Lower leg skin (tissue), 4 donors: ENCODE measurements at regions not wholly inside any gene's neighbourhood (a gene's known extent, or its start where the extent isn't known, plus 50 kb on each side); places are given as distances from the start of the nearest gene placed in this dataset.

Experiments used
- DNase-seq, 2 donors: peaks; one replicate each; pipeline ENCODE4 v3.0.0-alpha.2; 2019; ENCODE audit warnings: low spot score in 2 of 2
- H3K4me3 ChIP-seq: fragments of 200-600 bp; sonication (generic); 2 replicates; pipeline ENCODE4 v1.5.1; 2017; ENCODE audit warnings: mild to moderate bottlenecking, low read depth; ENCODE audit not compliant: poor library complexity, severe bottlenecking
- POLR2A ChIP-seq, 2 donors: fragments of 450-650 bp; IDR thresholded peaks; one replicate each; pipeline ENCODE4 v1.6.1; 2016 to 2017; ENCODE audit warnings: antibody characterized with exemption in 2 of 2, mild to moderate bottlenecking in 1 of 2, moderate library complexity in 1 of 2
- WGBS, 2 donors: methylation state at CpG; one replicate each; pipeline ENCODE4 v1.1.5; 2018; 5-methylcytosine and 5-hydroxymethylcytosine counted together
- intact Hi-C: fragments of 100-400 bp; cut with DNase I; formaldehyde crosslinking; loops from one replicate; pipeline ENCODE4 v1.15.0; 2023; ENCODE audit warnings: low total_unique reads
- TF ChIP-seq, protein P1 (sequence below), 3 donors: fragments of 450-650 bp; IDR thresholded peaks; one replicate each; pipeline ENCODE4 v1.5.1; 2016; ENCODE audit warnings: antibody characterized with exemption in 3 of 3, mild to moderate bottlenecking in 3 of 3, moderate library complexity in 2 of 3

DNA sequence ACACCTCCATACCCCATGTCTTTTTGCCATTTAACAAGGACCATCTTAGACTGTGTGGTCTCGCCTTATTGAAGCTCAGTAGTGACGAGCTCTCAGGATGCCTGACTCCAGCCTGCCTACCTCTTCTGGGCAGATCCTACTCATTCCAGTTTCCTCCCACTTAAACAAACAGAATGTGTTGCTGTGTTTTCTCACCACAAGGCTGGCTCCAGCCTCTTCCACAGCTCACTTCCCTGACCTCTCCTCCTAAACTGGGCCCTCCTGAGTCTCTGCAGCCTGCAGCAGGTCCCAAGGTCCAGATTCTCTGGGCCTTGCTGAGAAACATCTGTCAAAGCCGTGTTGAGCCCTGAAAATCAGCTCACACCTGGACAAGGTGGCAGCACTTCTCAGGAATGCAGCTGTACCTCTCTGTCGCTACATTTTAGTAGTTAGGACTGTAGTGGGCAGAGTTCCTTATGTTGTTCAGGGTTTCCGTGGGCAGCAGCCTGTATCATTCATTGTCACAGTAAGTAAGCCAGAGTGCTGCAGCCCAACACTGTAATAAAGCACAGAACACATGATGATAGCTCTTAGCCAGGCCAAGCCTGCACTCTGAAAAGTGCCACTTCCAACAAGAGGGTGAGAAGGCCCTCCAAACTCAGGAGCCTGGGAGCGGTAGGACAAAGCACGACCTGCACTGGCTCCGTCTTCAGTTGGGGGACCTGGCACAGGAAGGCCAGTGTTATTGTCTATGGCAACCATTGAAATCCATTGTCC, 68.5 kb downstream of the NKX2-1 start:
- H3K4me3 ChIP-seq: no peak overlapping the region
- WGBS, 2 donors: 75 to 86% methylated on average over 8 of the region's 8 CpGs
- TF ChIP-seq, protein P1, sequence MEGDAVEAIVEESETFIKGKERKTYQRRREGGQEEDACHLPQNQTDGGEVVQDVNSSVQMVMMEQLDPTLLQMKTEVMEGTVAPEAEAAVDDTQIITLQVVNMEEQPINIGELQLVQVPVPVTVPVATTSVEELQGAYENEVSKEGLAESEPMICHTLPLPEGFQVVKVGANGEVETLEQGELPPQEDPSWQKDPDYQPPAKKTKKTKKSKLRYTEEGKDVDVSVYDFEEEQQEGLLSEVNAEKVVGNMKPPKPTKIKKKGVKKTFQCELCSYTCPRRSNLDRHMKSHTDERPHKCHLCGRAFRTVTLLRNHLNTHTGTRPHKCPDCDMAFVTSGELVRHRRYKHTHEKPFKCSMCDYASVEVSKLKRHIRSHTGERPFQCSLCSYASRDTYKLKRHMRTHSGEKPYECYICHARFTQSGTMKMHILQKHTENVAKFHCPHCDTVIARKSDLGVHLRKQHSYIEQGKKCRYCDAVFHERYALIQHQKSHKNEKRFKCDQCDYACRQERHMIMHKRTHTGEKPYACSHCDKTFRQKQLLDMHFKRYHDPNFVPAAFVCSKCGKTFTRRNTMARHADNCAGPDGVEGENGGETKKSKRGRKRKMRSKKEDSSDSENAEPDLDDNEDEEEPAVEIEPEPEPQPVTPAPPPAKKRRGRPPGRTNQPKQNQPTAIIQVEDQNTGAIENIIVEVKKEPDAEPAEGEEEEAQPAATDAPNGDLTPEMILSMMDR (IDR thresholded peaks at IDR 0.05): no peak
- no peak for TF ChIP-seq POLR2A (IDR thresholded peaks at IDR 0.05)
- no peak for DNase-seq
- intact Hi-C loops: no loop called here

DNA sequence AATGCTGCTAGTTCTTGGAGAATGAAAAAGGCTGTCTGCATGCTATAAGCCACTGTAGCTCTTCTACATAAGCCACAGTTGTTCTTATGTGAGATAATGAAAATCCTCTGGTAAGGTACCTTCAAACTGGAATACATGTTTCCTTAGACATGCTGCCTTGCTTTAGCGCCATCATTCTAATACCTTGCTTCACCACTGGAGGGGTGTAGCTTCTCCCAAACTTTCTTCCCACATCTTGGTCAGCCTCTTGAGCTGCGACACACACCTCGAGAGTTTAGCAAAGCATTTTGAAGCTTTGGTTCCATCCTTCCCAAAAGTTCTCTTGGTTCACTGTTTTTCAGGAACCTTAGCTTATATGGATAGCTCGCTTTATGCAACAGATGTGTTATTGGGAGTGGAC, 69.5 kb downstream of the NKX2-1 start:
- no peak for DNase-seq
- TF ChIP-seq POLR2A (IDR thresholded peaks at IDR 0.05): no peak
- TF ChIP-seq, protein P1 (IDR thresholded peaks at IDR 0.05): no peak
- intact Hi-C loops: no loop called here
- 90 to 92% methylated on average over 4 of the region's 4 CpGs for WGBS, 2 donors
- H3K4me3 ChIP-seq: no peak overlapping the region

DNA sequence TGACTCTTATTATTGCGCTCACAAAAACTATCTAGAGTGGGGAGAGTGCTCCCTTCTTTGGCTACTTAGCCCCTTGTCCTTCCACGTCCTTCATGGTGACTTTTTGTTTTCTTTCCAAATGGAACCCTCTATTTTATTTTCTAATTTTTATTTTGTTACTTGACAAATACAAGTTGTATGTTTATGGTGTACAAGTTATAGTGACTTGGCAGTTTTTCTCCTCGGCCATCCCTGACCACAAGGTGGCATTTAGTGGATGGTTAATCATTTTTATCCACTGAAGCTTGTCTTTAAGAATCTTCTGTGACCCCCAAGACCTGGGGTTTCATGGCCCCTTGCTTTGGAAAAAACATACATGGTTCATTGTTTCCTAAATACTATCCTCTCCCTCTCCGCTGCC, 70.1 kb downstream of the NKX2-1 start:
- intact Hi-C loops: no loop called here
- 83 to 85% methylated on average over 4 of the region's 4 CpGs for WGBS, 2 donors

DNA sequence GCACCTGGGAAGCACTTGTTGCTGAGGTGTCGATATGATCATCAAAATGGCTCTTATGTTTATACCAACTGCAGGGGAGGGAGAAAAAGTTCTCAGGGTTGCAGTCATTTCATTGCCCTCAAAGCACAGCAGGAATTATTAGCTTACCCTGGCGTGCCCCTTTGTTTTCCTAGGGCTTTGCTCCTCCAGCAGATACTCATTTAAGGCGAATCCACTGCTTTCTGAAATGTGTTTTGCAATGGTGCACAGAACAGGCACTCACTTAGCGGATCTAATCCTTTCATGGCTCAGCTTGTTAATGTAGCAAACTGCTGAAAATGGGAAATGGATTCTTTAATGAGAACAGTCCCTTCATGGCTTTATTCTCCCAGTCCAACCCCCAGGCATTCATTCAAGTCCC, 76.7 kb downstream of the NKX2-1 start:
- no peak for TF ChIP-seq POLR2A (IDR thresholded peaks at IDR 0.05)
- TF ChIP-seq, protein P1 (IDR thresholded peaks at IDR 0.05): no peak
- WGBS, 2 donors: 63% methylated on average over 4 of the region's 4 CpGs
- intact Hi-C loops: no loop called here

More for the DNA sequence above, 70.1 kb downstream of the NKX2-1 start:
- no peak overlapping the region for H3K4me3 ChIP-seq
- TF ChIP-seq POLR2A (IDR thresholded peaks at IDR 0.05): no peak
- TF ChIP-seq, protein P1 (IDR thresholded peaks at IDR 0.05): no peak
- no peak for DNase-seq

DNA sequence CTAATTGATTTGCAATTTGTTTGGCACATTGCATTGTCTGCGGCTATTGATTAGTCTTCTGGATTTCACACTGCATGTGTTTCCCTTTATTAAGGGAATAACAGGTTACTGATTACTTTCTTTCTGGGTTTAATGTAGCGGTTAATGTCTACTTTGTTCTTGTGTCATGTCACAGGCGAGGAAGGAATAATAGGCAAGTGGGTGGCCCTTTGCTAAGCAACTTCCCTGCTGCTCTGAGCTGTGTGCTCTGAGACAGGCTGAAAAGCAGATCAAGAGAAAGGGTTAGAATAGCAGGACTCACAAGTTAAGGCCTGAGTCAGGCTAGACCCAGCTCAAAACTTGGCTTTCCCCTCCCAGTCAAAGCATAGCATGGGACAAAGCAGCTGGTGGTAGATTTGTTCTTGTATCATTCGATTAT, 77.2 kb downstream of the NKX2-1 start:
- intact Hi-C loops: no loop called here
- 73 to 74% methylated on average over 4 of the region's 4 CpGs for WGBS, 2 donors
- no peak for DNase-seq
- TF ChIP-seq, protein P1 (IDR thresholded peaks at IDR 0.05): no peak
- TF ChIP-seq POLR2A (IDR thresholded peaks at IDR 0.05): no peak
- no peak overlapping the region for H3K4me3 ChIP-seq

More for the DNA sequence above, 76.7 kb downstream of the NKX2-1 start:
- no peak overlapping the region for H3K4me3 ChIP-seq
- no peak for DNase-seq

DNA sequence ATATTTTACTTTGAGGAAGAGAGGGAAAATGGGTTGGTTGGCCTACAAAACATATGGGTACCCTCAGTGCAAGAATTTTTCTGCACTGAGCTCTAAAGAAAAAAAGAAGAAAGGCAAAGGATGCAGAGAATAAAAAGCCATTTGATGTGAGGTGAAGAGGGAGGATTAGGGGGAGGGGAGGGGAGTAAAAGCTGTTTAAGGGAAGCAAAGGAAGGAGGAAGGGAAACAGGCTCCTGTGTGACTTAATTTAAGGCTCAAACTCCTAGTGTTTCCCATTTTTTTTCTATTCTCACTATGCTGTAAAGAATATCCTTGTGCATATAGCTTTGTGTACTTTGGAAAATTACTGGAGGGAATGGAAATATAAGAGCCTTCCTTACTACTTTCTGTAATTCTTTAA, 78.7 kb downstream of the NKX2-1 start:
- TF ChIP-seq, protein P1 (IDR thresholded peaks at IDR 0.05): no peak
- no peak for TF ChIP-seq POLR2A (IDR thresholded peaks at IDR 0.05)
- DNase-seq: no peak
- no peak overlapping the region for H3K4me3 ChIP-seq
- intact Hi-C loops: no loop called here
